Amniotic stem cell (primary cell): ENCODE measurements at regions not wholly inside any gene's neighbourhood (a gene's known extent, or its start where the extent isn't known, plus 50 kb on each side); places are given as distances from the start of the nearest gene placed in this dataset.
"Not testable (repeated sequence)": the region's sequence is repeated elsewhere in the genome, so short reads cannot be mapped to it uniquely, and the experiment has no call there.

Experiments used
- DNase-seq: peaks from one replicate; lab custom pipeline; 2025; lab: John Stamatoyannopoulos, UW

DNA sequence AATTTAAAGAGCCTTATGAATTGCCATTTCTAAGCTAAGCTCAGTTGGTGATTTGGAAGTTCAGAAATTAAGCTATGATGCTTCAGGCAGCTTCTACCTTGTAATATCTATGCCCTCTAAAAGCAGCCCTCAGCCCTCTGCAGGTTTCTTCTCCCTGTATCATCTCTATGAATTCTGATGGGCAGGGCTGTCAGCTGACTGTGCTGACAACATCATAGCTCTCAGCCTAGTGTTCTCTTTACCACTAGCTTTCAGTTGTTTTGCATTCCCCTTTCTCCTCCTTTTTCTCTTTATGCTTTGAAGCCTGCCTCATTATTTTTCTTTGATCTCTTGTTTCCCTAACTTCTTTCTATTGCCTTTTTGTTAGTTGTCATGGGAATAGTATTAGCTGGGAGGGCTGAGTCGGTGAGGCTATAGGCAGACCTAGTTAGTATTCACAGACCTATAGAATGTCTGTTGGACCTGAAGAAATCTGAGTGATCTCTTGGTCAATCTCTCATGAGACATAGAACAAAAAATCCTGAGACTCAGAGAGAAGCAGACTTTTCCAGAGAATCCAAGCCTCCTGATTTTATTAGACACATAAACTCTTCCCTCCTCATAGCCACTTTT lies 535.4 kb downstream of the RAB38 start:
- DNase-seq = no peak

DNA sequence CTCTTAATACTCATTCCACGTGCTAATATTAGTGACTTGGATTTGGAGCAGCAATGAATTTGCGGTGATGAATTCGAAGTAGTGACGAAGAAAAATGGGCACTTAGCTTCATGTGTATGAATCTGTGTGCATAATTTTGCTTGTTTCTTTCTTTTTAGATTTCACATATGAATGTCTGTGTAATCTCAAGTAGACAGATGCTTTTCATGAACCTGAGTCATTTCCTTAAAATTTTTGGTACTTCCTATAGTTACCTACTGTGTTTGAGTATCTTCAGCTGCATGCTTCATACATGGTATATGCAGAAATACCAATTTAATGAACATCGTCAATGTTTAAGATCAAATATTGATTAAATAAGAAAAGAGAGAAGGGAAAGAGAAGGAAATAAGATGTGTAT lies 540.2 kb downstream of the RAB38 start:
- no peak for DNase-seq

DNA sequence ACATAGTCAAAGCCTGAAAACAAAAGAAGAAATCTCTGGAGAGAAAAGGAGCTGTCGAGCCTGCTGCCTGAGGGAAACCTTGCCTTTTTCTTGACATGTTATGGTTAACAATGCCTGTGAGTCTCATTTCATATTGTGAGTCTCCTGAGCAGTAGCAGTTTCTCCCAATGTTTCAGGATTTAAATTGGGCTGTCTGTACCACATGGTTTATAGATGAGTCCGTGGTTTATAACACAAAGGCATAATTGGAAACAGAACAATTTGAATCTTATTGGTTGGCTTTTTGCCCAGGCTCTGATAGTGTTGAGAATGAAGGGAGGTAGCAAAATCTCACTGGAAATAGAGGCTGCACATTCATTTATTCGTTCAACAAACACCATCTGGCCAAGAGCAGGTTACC lies 540.9 kb downstream of the RAB38 start:
- no peak for DNase-seq

DNA sequence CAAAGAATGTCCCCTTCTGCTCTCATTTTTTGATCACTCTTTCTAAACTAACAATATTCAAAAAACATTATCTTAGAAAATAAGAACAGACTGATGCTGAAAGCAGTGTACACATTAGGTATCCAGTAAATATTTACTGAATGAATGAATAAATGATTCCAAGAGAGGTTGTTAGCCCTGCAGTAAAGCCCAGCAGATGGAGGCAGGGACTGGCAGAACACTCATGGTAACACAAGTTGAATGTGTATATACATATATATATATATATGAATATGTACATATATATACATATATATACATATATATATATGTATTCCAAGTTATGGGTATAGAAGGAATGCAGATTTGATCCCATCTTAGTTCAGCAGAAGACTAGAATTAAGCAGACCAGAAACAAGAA lies 546.3 kb downstream of the RAB38 start:
- no peak for DNase-seq

DNA sequence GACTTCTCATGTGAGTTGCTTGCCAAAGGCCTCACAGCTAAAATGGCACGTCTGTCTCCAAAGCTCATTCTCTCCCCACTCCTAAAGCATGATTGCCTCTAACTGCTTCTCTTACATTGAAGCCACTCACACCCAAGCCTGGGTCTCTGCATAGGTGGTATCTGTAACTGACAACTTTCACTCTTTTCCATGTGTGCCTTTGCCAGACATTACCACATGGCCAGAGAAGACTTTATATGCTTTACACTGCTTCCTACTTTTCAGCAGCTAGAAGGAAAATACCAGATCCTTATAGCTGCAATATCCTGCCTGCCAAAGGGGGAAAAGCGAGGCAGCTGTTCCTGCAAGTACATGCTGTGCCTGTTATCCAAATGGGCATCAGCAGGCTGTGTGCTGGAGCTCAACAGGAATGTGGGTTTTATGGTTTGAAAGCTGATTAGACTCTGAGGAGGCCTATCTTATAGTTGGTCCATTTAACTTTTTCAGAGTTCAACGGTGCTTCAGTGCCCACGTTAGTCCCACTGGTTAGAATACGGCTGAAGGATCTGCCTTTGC lies 547.1 kb downstream of the RAB38 start:
- DNase-seq = no peak

DNA sequence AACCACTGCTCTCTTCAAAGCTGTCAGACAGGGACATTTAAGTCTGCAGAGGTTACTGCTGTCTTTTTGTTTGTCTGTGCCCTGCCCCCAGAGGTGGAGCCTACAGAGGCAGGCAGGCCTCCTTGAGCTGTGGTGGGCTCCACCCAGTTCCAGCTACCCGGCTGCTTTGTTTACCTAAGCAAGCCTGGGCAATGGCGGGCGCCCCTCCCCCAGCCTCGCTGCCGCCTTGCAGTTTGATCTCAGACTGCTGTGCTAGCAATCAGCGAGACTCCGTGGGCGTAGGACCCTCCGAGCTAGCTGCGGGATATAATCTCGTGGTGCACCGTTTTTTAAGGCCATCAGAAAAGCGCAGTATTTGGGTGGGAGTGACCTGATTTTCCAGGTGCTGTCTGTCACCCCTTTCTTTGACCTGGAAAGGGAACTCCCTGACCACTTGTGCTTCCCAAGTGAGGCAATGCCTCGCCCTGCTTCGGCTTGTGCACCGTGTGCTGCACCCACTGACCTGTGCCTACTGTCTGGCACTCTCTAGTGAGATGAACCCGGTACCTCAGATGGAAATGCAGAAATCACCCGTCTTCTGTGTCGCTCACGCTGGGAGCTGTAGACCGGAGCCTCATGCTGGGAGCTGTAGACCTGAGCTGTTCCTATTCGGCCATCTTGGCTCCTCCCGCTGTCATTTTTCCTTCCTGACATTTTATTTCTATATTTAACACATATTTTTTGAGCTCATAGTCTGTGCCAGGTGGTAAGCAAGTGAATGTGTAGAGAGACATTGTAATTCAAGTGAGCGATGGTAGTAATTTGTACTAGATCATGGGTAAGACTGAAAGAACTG lies 551.5 kb downstream of the RAB38 start:
- not testable (repeated sequence) for DNase-seq

DNA sequence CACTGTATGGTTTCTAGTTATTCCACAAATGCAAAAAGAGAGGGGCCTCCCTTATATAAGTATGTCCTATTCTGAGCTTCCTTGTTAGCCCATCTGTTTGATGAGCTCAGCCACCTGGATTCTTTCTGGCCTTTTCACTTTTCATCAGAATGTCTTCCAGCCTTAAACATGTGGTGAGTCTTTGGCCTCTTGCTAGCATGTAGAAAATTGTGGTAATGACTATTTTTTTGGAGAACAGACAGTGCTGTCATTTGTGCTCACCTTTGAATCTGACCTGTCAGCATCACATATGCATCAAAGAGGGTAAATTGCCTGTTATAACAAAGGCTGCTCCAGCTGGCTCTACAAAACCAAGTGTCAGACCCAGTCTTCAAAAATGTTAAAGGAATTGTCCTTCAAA lies 558.7 kb downstream of the RAB38 start:
- DNase-seq = no peak

DNA sequence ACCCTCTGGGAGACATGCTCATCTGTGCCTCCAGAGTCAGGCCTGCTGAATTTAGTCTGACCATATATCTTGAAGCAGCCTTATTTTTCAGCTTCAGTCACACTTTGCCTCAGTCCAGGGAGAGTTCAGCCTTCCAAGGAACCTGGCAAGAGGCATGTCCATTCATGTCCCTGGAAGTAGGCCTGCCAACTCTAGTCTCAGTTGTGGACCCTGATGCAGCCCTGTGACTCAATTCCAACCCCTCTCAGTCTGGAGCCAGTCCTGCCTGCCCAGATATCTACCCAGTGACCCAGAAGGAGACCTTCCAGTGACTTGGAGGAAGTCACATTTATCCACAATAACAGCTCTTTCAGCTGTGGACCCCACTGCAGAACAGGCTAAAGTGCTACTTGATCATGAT lies 566.6 kb downstream of the TMEM135 start:
- no peak for DNase-seq

DNA sequence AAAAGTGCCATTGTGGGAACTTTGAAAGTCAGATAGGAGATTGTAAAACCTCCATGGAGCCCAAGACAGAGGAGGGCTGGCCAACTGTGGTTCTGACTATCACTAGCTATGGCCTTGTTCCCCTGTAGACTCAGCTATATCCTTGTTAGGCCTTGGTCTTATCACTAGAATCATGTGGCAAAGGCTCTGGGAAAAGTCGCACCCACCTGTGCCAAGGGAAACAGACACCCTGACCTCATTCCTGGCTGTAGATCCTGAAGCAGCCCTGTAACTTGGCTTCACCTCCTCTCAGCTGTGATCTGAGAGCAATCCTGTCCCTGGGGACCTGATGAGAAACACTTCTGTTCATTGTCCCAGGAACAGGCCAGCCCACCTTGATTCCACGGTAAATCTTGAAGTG lies 566.2 kb downstream of the TMEM135 start:
- DNase-seq = no peak

DNA sequence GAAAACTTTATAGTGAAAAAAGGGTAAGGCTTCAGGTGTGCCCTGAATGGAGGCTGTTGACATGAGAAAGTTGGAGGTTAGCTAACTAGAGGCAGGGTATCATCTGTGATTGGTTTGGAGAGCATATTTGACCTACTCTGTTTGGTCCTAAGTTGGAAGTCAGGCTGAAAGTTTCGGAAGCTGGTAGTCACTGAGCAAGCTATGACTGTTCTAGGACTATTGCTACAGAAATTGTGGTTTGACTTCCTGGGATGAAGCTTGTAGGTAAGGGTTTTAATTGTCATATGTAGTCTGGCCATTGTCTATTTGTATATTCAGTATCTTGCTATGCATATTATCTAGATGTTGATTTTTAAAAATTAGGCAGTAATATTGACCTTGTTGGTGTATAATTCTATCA lies 565.0 kb downstream of the TMEM135 start:
- DNase-seq = no peak

DNA sequence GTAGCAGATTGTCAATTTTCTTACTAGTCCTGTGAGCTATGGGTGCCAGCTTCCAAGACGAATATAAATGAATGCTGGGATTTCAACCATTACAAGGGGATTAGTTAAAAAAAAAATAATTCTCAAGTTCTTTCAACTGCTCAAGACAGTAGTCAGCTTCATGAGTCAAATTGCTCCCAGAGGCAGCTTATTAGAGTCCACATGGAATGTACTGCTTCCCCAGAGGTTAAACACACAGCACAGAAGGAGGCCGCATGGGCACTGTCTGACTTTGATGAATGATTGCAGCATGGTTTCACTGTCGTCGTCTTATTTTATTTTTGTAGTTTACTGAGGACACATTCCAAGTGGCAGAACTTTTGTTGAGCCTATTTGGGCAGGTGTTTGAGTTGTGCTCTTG lies 563.2 kb downstream of the TMEM135 start:
- DNase-seq = no peak

DNA sequence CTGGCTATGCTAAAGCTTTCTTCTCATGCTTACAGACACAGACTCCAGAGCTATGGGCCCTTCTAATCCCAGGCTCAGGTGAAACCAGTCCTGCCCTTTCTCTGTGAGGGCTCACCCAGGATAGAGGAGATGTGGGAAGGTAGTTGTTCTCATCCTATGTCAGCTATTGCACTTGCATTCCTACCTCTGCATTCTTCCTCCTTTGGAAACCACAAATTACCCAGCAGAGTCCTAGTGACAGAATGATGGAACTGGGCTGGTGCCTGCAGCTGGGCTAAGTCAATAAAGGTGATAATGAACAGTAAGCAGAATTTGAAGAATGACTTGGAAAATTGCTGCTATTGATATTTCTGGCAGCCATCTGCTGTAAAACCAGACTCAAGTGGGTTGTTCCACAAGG lies 560.0 kb downstream of the TMEM135 start:
- no peak for DNase-seq

DNA sequence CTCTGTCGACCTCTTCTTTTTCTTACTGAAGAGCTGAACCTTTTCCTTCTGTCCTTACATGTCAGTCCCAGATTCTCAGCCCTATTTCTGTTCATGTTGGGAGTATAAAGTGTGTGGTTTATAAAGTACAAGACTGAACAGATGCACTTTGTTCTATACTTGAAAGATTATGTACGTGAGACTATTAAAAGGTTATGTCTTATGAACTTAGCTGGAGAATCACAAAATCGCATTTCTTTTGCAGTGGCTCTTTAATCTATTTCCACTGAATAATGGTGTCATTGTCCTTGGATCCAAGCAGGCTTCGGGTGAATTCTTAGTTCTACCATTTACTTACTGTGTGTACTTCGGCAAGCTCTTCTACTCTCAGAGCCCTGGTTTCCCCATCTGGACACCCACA lies 558.4 kb downstream of the TMEM135 start:
- DNase-seq = no peak

DNA sequence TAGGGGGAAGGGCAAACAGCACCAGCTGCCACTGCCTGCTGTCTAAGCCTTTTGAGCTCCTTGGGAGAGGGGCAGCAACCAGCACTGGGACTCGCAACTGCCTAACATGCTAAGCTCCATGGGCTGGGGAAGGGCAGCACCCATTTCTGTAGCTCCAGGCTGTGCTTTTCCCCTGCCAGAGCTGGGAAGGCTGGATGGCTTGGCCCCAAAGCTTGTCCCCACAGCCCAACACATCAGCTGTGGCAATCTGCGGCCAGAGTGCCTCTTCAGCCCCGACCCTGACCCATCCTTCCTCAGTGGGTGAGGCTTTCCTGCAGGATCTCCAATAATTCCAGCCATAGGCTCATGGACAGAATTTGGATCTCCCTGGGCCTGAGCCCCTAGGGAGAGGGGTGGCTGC lies 551.3 kb downstream of the TMEM135 start:
- no peak for DNase-seq

DNA sequence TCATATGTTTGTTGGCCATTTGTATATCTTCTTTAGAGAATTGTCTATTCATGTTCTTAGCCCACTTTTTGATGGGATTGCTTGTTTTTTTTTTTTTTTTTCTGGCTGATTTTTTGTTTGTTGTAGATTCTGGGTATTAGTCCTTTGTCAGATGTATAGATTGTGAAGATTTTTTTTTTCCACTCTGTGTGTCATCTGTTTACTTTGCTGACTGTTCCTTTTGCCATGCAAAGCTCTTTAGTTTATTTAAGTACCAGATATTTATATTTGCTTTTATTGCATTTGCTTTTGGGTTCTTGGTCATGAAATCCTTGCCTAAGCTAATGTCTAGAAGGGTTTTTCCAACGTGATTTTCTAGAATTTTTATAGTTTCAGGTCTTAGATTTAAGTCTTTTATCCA lies 547.9 kb downstream of the TMEM135 start:
- DNase-seq = not testable (repeated sequence)

DNA sequence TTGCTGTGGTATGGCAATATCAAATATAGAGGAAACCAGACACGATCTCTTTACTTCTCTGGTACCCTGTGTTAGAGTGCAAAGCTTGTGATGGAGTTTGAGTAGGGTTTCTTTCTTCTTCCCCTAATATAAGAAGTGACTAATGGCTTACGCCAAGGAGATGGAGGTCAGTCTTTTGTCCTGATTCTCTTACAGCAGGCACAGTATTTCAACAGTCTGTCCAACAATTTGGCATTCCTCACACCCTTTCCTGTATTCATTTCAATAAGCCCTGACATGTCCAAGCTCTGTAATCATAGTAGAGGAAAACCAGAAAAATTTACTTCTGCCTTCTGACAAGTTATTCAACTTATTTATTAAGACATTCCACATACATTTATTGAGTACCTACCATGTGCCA lies 546.2 kb downstream of the TMEM135 start:
- no peak for DNase-seq

DNA sequence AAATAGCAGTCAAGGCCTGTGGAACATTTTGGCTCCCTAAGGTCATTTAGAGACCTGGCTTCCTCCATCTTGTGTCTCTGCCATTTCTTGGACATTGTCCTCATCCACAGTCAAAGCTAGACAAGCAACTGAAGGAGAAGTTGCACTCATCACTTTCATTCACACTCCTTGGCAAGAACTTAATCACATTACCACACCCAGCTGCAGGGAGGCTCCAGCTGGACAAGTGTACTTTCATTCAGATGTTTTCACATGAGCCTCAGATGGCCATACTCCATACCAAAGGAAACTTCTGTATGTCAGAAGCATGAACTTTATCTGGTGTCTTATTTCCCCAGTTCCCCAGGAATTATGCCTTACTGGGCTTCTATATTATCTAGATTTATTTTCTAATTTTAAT lies 537.4 kb downstream of the TMEM135 start:
- no peak for DNase-seq

DNA sequence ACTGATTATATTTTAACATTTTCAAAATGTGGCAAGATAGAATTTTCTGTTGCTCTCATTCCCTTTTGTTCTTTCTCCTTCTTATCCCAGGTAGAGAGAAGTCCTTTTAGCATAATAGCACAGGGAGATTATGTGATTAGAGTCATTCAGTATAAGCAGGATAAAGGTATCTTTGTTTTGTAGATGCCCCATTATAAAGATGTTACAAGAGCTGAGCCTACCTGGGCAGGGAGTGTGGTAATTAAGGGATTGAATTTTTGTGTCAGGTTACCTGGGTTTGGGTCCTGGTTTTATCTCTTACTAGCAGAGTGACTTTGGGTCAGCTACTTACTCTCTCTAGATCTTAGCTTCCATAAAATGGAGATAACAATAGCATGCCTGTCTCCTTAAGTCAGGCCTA lies 536.5 kb downstream of the TMEM135 start:
- no peak for DNase-seq

DNA sequence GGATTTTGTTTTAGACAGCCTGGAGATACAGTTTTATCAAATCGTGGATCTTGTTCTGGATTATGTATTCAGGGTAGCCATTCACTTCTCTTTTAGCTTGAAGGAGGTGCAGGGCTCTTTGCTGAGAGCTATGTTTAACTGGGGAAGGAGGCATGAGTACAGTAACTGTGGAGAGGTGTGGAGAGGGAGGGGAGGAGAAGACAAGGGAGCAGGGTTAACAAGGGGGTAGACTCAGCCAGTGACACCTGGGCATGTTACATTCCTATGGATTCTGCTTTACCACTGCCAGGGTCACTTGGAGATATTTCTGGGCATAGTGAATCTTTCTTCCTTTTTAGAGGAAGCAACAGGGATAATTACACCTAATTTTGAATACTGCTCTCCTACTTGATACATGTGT lies 536.0 kb downstream of the TMEM135 start:
- no peak for DNase-seq

DNA sequence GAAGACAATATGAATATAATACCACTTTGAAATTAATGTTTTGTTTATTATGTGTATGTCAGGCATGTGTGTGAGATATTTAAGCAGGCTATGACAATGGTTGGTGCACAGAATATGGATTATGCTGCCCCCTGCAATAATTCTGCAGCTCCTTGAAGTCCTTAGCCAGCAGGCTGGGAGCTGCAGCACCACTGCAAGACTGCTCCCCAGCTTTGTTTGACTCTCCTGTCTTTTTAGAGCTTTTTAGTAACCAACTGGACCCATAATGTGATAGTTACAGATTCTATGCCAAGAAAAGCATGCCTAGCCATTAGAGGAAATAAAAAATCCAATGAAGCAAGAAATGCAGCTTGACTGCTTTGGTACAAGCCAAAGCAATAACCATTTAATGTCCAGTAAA lies 535.1 kb downstream of the TMEM135 start:
- no peak for DNase-seq

DNA sequence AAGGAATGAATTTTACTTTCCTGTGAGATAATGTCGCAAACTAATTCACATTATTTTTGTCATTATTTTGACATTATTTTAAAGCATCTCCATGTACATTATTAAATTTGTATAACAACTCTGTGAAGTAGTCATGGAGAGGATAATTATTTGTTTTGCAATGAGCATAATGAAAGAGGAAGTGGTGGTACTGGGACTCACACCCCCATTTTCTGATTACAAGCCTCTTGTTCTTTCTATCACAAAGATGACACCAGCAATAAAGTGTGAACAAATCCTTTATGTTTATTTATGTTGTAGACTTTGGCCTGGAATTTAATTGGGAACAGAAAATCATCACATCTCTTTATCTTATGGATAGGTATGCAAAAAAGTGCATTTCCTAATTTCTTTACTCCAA lies 522.6 kb downstream of the TMEM135 start:
- DNase-seq = no peak

DNA sequence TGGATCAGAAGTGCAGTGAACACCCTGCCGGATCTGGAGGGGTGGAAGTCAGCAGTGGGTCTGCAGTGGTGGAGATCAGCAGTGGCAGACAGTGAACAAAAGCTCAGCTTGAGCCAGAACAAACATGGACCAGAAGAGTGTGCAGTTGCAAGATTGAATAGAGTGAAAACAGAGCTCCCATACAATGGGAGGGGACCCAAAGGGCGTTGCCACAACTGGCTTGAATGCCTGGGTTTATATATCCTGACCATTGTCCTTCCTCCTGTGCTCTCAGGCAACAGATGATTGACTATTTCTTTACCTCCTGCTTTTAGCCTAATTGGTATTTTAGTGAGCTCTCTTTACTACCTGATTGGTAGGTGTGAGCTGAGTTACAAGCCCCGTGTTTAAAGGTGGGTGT lies 522.1 kb downstream of the TMEM135 start:
- DNase-seq = not testable (repeated sequence)

DNA sequence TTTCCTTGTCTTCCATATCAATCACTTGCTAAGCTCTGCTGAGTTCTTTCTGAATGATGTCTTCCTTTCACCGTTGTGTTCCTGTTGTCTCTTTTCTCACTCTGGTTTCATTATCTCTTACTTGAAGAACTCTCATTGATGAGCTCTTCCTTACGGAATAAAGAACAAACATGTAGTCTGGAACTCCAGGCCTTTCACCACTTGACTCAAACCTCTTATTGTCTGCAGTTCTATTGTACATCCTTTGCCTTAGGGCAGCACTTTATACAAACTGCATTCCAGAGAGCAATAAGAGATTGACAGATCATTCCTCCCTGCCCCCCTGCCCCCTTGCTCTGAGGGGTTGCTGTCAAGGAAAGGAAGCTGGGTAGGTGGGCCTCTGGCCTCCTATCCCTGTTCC lies 517.4 kb downstream of the TMEM135 start:
- DNase-seq = no peak

DNA sequence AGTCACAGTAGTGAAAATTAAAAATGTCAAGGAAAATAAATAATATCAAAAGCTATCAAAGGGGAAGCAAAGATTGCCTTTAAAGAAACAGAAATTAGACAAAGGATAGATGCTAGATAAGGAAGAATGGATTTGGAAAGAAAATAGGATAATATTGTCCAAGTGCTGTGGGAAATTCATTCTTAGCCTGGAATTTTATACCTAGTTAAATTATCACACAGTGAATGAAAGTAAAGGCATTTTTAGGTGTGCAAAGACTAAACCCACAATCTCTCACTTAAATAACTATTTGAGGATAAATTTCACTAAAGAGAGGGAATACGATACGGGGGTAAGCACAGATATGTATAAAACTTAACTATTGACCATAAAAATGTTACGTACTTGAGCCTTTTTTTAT lies 511.1 kb downstream of the TMEM135 start:
- DNase-seq = no peak
